ENCODE measurements at regions not wholly inside any gene's neighbourhood (a gene's known extent, or its start where the extent isn't known, plus 50 kb on each side); places are given as distances from the start of the nearest gene placed in this dataset.

GRCh38 chr13:67303661-67304333 is 73.7 kb upstream of the PCDH9 start:
- Histone ChIP-seq H3K4me1 (ENCODE audit: insufficient read depth) (peaks cover 3% of the 10 kb centered on the region; the same call in 1 of the 2 replicates), H3K27ac (no peak overlapping the region), H3K4me2 (ENCODE audit: unreplicated experiment) (no peak overlapping the region), H3K9ac (no peak overlapping the region), H3K9me3 (ENCODE audit: low read depth) (no peaks in the 10 kb centered on the region), H3K4me3 (no peak overlapping the region), H3K79me2 (ENCODE audit: insufficient read depth) (no peaks in the 10 kb centered on the region), H3F3A (ENCODE audit: insufficient read depth) (no peaks in the 10 kb centered on the region), H4K20me1 (ENCODE audit: insufficient read depth) (no peaks in the 10 kb centered on the region), H3K27me3 (replicated peaks; ENCODE audit: insufficient read depth) (no peaks in the 10 kb centered on the region), H3K9me2 (ENCODE audit: insufficient read depth) (no peaks in the 10 kb centered on the region), H2AFZ (no peak overlapping the region), H3K36me3 (ENCODE audit: low read depth) (no peaks in the 10 kb centered on the region)
- WGBS, 2 experiments (ENCODE audit: low coverage in 1 of 2, low lambda C conversion rate in 2 of 2, missing lambda C conversion rate in 2 of 2), result 29 to 32% methylated on average over 6 of the region's 6 CpGs
- TF ChIP-seq EZH2phosphoT487 (IDR thresholded peaks at IDR 0.05; ENCODE audit: insufficient read depth, low read depth), result no peak
- TF ChIP-seq EZH2 (IDR thresholded peaks at IDR 0.05; ENCODE audit: insufficient read depth, poor library complexity, severe bottlenecking), result no peak
- in situ Hi-C loops (cut with MboI), result no loop called here
- no peak for DNase-seq

- Histone ChIP-seq H3K4me3 (no peak overlapping the region), H3K36me3 (ENCODE audit: low read depth) (no peaks in the 10 kb centered on the region), H3K4me1 (ENCODE audit: insufficient read depth) (peaks cover 3% of the 10 kb centered on the region; the same call in 1 of the 2 replicates), H2AFZ (peak overlapping the region; percentile 30; the same call in 1 of the 2 replicates), H3K9me2 (ENCODE audit: insufficient read depth) (no peaks in the 10 kb centered on the region), H3K9ac (no peak overlapping the region), H3F3A (ENCODE audit: insufficient read depth) (no peaks in the 10 kb centered on the region), H3K27me3 (replicated peaks; ENCODE audit: insufficient read depth) (no peaks in the 10 kb centered on the region), H3K9me3 (ENCODE audit: low read depth) (no peaks in the 10 kb centered on the region), H4K20me1 (ENCODE audit: insufficient read depth) (no peaks in the 10 kb centered on the region), H3K4me2 (ENCODE audit: unreplicated experiment) (peak overlapping the region; percentile 9), H3K27ac (peak overlapping the region; percentile 57), H3K79me2 (ENCODE audit: insufficient read depth) (no peaks in the 10 kb centered on the region)
- in situ Hi-C loops (cut with MboI), result no loop called here
- WGBS, 2 experiments (ENCODE audit: low coverage in 1 of 2, low lambda C conversion rate in 2 of 2, missing lambda C conversion rate in 2 of 2), result 33 to 34% methylated on average over 3 of the region's 3 CpGs
- peak; percentile 34 for DNase-seq
- TF ChIP-seq EZH2 (IDR thresholded peaks at IDR 0.05; ENCODE audit: insufficient read depth, poor library complexity, severe bottlenecking) (no peak), EZH2phosphoT487 (IDR thresholded peaks at IDR 0.05; ENCODE audit: insufficient read depth, low read depth) (no peak)
Observed at GRCh38 chr13:67299751-67300150, 69.6 kb upstream of the PCDH9 start.

GRCh38 chr13:67299072-67299635 is 69.0 kb upstream of the PCDH9 start:
- H3K9ac ChIP-seq, result no peak overlapping the region
- peaks cover 3% of the 10 kb centered on the region; the same call in 1 of the 2 replicates for H3K4me1 ChIP-seq (ENCODE audit: insufficient read depth)
- no peaks in the 10 kb centered on the region for H3K36me3 ChIP-seq (ENCODE audit: low read depth)
- H3K27ac ChIP-seq, result peak overlapping the region; percentile 57
- H3K4me2 ChIP-seq (ENCODE audit: unreplicated experiment), result peak overlapping the region; percentile 9
- in situ Hi-C loops (cut with MboI), result no loop called here
- no peaks in the 10 kb centered on the region for H4K20me1 ChIP-seq (ENCODE audit: insufficient read depth)
- no peak for TF ChIP-seq EZH2 (IDR thresholded peaks at IDR 0.05; ENCODE audit: insufficient read depth, poor library complexity, severe bottlenecking)
- no peak for TF ChIP-seq EZH2phosphoT487 (IDR thresholded peaks at IDR 0.05; ENCODE audit: insufficient read depth, low read depth)
- H3K27me3 ChIP-seq (replicated peaks; ENCODE audit: insufficient read depth), result no peaks in the 10 kb centered on the region
- peak overlapping the region; percentile 30; the same call in 1 of the 2 replicates for H2AFZ ChIP-seq
- no peak overlapping the region for H3K4me3 ChIP-seq
- H3F3A ChIP-seq (ENCODE audit: insufficient read depth), result no peaks in the 10 kb centered on the region
- 23 to 27% methylated on average over 1 of the region's 1 CpG for WGBS, 2 experiments (ENCODE audit: low coverage in 1 of 2, low lambda C conversion rate in 2 of 2, missing lambda C conversion rate in 2 of 2)
- no peaks in the 10 kb centered on the region for H3K79me2 ChIP-seq (ENCODE audit: insufficient read depth)
- no peaks in the 10 kb centered on the region for H3K9me3 ChIP-seq (ENCODE audit: low read depth)
- no peaks in the 10 kb centered on the region for H3K9me2 ChIP-seq (ENCODE audit: insufficient read depth)
- peak; percentile 65 for DNase-seq

GRCh38 chr13:67298297-67298696 is 68.2 kb upstream of the PCDH9 start:
- H2AFZ ChIP-seq, result no peak overlapping the region
- no peaks in the 10 kb centered on the region for H4K20me1 ChIP-seq (ENCODE audit: insufficient read depth)
- H3K9ac ChIP-seq, result no peak overlapping the region
- DNase-seq, result no peak
- no peaks in the 10 kb centered on the region for H3K9me2 ChIP-seq (ENCODE audit: insufficient read depth)
- no peaks in the 10 kb centered on the region for H3F3A ChIP-seq (ENCODE audit: insufficient read depth)
- no peak overlapping the region for H3K4me2 ChIP-seq (ENCODE audit: unreplicated experiment)
- no peaks in the 10 kb centered on the region for H3K36me3 ChIP-seq (ENCODE audit: low read depth)
- no peaks in the 10 kb centered on the region for H3K27me3 ChIP-seq (replicated peaks; ENCODE audit: insufficient read depth)
- in situ Hi-C loops (cut with MboI), result no loop called here
- no peak overlapping the region for H3K27ac ChIP-seq
- H3K4me3 ChIP-seq, result no peak overlapping the region
- peaks cover 3% of the 10 kb centered on the region; the same call in 1 of the 2 replicates for H3K4me1 ChIP-seq (ENCODE audit: insufficient read depth)
- TF ChIP-seq EZH2phosphoT487 (IDR thresholded peaks at IDR 0.05; ENCODE audit: insufficient read depth, low read depth) (no peak), EZH2 (IDR thresholded peaks at IDR 0.05; ENCODE audit: insufficient read depth, poor library complexity, severe bottlenecking) (no peak)
- no peaks in the 10 kb centered on the region for H3K79me2 ChIP-seq (ENCODE audit: insufficient read depth)
- H3K9me3 ChIP-seq (ENCODE audit: low read depth), result no peaks in the 10 kb centered on the region

Measured in GM23248 (cell line).